H1 (cell line): ENCODE measurements at regions not wholly inside any gene's neighbourhood (a gene's known extent, or its start where the extent isn't known, plus 50 kb on each side); places are given as distances from the start of the nearest gene placed in this dataset.

Experiments used
- TF ChIP-seq, protein P1 (sequence below): fragments of 300-600 bp; sonication (generic); IDR thresholded peaks from 2 replicates; pipeline ENCODE4 v1.7.1; 2012; ENCODE audit warnings: low read length, moderate library complexity, mild to moderate bottlenecking, inconsistent platforms; ENCODE audit not compliant: insufficient replicate concordance

DNA sequence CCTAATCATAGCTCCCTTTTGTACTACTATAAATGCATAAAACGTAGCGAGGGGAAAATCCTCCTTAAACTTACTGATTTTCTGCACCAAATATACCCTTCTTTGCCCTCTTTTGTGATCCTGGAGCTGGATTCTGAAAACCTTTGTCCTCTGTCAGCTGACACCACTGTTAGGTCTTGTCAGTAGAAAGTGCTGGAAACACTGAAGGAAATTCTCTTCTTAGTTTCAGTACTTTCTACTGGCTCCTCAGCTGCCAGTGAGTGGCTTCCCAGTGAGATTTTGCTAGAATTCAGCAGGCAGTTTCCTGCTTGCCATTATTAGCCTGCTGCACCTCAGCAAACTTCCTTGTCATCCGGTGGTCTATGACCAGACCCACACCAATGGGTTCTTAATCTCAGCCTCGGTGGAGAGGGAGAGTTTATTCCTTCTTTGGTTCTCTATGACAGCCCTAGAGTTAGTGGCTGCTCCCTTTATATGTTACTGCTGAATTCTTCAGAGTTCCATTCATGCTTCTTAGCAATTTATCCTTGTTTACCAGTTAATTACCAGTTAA is 476.2 kb downstream of the FSCB start (continued):
- TF ChIP-seq, protein P1, sequence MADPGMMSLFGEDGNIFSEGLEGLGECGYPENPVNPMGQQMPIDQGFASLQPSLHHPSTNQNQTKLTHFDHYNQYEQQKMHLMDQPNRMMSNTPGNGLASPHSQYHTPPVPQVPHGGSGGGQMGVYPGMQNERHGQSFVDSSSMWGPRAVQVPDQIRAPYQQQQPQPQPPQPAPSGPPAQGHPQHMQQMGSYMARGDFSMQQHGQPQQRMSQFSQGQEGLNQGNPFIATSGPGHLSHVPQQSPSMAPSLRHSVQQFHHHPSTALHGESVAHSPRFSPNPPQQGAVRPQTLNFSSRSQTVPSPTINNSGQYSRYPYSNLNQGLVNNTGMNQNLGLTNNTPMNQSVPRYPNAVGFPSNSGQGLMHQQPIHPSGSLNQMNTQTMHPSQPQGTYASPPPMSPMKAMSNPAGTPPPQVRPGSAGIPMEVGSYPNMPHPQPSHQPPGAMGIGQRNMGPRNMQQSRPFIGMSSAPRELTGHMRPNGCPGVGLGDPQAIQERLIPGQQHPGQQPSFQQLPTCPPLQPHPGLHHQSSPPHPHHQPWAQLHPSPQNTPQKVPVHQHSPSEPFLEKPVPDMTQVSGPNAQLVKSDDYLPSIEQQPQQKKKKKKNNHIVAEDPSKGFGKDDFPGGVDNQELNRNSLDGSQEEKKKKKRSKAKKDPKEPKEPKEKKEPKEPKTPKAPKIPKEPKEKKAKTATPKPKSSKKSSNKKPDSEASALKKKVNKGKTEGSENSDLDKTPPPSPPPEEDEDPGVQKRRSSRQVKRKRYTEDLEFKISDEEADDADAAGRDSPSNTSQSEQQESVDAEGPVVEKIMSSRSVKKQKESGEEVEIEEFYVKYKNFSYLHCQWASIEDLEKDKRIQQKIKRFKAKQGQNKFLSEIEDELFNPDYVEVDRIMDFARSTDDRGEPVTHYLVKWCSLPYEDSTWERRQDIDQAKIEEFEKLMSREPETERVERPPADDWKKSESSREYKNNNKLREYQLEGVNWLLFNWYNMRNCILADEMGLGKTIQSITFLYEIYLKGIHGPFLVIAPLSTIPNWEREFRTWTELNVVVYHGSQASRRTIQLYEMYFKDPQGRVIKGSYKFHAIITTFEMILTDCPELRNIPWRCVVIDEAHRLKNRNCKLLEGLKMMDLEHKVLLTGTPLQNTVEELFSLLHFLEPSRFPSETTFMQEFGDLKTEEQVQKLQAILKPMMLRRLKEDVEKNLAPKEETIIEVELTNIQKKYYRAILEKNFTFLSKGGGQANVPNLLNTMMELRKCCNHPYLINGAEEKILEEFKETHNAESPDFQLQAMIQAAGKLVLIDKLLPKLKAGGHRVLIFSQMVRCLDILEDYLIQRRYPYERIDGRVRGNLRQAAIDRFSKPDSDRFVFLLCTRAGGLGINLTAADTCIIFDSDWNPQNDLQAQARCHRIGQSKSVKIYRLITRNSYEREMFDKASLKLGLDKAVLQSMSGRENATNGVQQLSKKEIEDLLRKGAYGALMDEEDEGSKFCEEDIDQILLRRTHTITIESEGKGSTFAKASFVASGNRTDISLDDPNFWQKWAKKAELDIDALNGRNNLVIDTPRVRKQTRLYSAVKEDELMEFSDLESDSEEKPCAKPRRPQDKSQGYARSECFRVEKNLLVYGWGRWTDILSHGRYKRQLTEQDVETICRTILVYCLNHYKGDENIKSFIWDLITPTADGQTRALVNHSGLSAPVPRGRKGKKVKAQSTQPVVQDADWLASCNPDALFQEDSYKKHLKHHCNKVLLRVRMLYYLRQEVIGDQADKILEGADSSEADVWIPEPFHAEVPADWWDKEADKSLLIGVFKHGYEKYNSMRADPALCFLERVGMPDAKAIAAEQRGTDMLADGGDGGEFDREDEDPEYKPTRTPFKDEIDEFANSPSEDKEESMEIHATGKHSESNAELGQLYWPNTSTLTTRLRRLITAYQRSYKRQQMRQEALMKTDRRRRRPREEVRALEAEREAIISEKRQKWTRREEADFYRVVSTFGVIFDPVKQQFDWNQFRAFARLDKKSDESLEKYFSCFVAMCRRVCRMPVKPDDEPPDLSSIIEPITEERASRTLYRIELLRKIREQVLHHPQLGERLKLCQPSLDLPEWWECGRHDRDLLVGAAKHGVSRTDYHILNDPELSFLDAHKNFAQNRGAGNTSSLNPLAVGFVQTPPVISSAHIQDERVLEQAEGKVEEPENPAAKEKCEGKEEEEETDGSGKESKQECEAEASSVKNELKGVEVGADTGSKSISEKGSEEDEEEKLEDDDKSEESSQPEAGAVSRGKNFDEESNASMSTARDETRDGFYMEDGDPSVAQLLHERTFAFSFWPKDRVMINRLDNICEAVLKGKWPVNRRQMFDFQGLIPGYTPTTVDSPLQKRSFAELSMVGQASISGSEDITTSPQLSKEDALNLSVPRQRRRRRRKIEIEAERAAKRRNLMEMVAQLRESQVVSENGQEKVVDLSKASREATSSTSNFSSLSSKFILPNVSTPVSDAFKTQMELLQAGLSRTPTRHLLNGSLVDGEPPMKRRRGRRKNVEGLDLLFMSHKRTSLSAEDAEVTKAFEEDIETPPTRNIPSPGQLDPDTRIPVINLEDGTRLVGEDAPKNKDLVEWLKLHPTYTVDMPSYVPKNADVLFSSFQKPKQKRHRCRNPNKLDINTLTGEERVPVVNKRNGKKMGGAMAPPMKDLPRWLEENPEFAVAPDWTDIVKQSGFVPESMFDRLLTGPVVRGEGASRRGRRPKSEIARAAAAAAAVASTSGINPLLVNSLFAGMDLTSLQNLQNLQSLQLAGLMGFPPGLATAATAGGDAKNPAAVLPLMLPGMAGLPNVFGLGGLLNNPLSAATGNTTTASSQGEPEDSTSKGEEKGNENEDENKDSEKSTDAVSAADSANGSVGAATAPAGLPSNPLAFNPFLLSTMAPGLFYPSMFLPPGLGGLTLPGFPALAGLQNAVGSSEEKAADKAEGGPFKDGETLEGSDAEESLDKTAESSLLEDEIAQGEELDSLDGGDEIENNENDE = no peak
